ENCODE measurements at regions not wholly inside any gene's neighbourhood (a gene's known extent, or its start where the extent isn't known, plus 50 kb on each side); places are given as distances from the start of the nearest gene placed in this dataset.

GRCh38 chr12:28824193-28824846 lies 324.8 kb upstream of the FAR2 start:
- H3K4me3 ChIP-seq: no peak overlapping the region

GRCh38 chr12:28824849-28825248 lies 324.2 kb upstream of the FAR2 start:
- intact Hi-C loops (cut with DNase I): no loop called here
- H3K4me3 ChIP-seq: no peak overlapping the region
- no peaks in the 10 kb centered on the region for H3K27me3 ChIP-seq
- H3K27ac ChIP-seq: no peak overlapping the region
- H3K9me3 ChIP-seq: no peaks in the 10 kb centered on the region
- no peak for TF ChIP-seq CTCF (IDR thresholded peaks at IDR 0.05)
- no peak for TF ChIP-seq POLR2A (IDR thresholded peaks at IDR 0.05)
- H3K36me3 ChIP-seq: no peaks in the 10 kb centered on the region
- no peaks in the 10 kb centered on the region for H3K4me1 ChIP-seq
- DNase-seq (no peak), ATAC-seq (no peak)

More at GRCh38 chr12:28824193-28824846, 324.8 kb upstream of the FAR2 start:
- TF ChIP-seq CTCF (IDR thresholded peaks at IDR 0.05) (no peak), POLR2A (IDR thresholded peaks at IDR 0.05) (no peak)
- intact Hi-C loops (cut with DNase I): no loop called here
- 69% methylated on average over 2 of the region's 2 CpGs for WGBS (ENCODE audit: insufficient coverage, low coverage, low lambda C conversion rate, missing lambda C conversion rate)
- DNase-seq (no peak), ATAC-seq (no peak)
- Histone ChIP-seq H3K27ac (no peak overlapping the region), H3K27me3 (no peaks in the 10 kb centered on the region), H3K9me3 (no peaks in the 10 kb centered on the region), H3K36me3 (no peaks in the 10 kb centered on the region), H3K4me1 (no peaks in the 10 kb centered on the region)

GRCh38 chr12:28826766-28827165 lies 322.3 kb upstream of the FAR2 start:
- TF ChIP-seq CTCF (IDR thresholded peaks at IDR 0.05): no peak
- no peak for TF ChIP-seq POLR2A (IDR thresholded peaks at IDR 0.05)
- Histone ChIP-seq H3K4me1 (no peaks in the 10 kb centered on the region), H3K4me3 (no peak overlapping the region), H3K36me3 (no peaks in the 10 kb centered on the region), H3K27me3 (no peaks in the 10 kb centered on the region), H3K9me3 (no peaks in the 10 kb centered on the region), H3K27ac (no peak overlapping the region)
- DNase-seq (no peak), ATAC-seq (no peak)
- intact Hi-C loops (cut with DNase I): no loop called here

- Histone ChIP-seq H3K4me1 (no peaks in the 10 kb centered on the region), H3K36me3 (no peaks in the 10 kb centered on the region), H3K27me3 (no peaks in the 10 kb centered on the region), H3K4me3 (no peak overlapping the region), H3K27ac (no peak overlapping the region), H3K9me3 (no peaks in the 10 kb centered on the region)
- TF ChIP-seq CTCF (IDR thresholded peaks at IDR 0.05) (no peak), POLR2A (IDR thresholded peaks at IDR 0.05) (no peak)
- no peak for DNase-seq
- intact Hi-C loops (cut with DNase I): no loop called here
- no peak for ATAC-seq
- 32% methylated on average over 3 of the region's 3 CpGs for WGBS (ENCODE audit: insufficient coverage, low coverage, low lambda C conversion rate, missing lambda C conversion rate)
These were observed 321.2 kb upstream of the FAR2 start for GRCh38 chr12:28827861-28828260.

GRCh38 chr12:28828318-28828717 lies 320.8 kb upstream of the FAR2 start:
- intact Hi-C loops (cut with DNase I): no loop called here
- H3K36me3 ChIP-seq: no peaks in the 10 kb centered on the region
- ATAC-seq (no peak), DNase-seq (no peak)
- H3K4me3 ChIP-seq: no peak overlapping the region
- no peak overlapping the region for H3K27ac ChIP-seq
- no peaks in the 10 kb centered on the region for H3K4me1 ChIP-seq
- no peak for TF ChIP-seq POLR2A (IDR thresholded peaks at IDR 0.05)
- no peak for TF ChIP-seq CTCF (IDR thresholded peaks at IDR 0.05)
- 73% methylated on average over 2 of the region's 2 CpGs for WGBS (ENCODE audit: insufficient coverage, low coverage, low lambda C conversion rate, missing lambda C conversion rate)
- H3K27me3 ChIP-seq: no peaks in the 10 kb centered on the region
- no peaks in the 10 kb centered on the region for H3K9me3 ChIP-seq

Measured in right lobe of liver (tissue), 6 donors.